ENCODE measurements at regions not wholly inside any gene's neighbourhood (a gene's known extent, or its start where the extent isn't known, plus 50 kb on each side); places are given as distances from the start of the nearest gene placed in this dataset.
A peak's percentile ranks its signal among the peaks of the same experiment; 100 is the strongest.
"Not testable (repeated sequence)": the region's sequence is repeated elsewhere in the genome, so short reads cannot be mapped to it uniquely, and the experiment has no call there.

GRCh38 chr5:154618696-154619095 is 136.5 kb upstream of the LARP1 start:
- no peak for DNase-seq

- no peak for DNase-seq
Measured at GRCh38 chr5:154614595-154614994, 136.6 kb upstream of the HAND1 start.

- no peak for DNase-seq
Measured at GRCh38 chr5:154614125-154614524, 136.1 kb upstream of the HAND1 start.

- DNase-seq, result no peak
Measured at GRCh38 chr5:154612666-154613065, 134.6 kb upstream of the HAND1 start.

GRCh38 chr5:154611341-154611767 is 133.3 kb upstream of the HAND1 start:
- DNase-seq, result peak; percentile 35

GRCh38 chr5:154610321-154611154 is 132.5 kb upstream of the HAND1 start:
- peak; percentile 92 for DNase-seq

- no peak for DNase-seq
Measured at GRCh38 chr5:154609251-154609650, 131.2 kb upstream of the HAND1 start.

GRCh38 chr5:154608531-154609011 is 130.5 kb upstream of the HAND1 start:
- DNase-seq, result no peak

- DNase-seq, result no peak
Measured at GRCh38 chr5:154607746-154608145, 129.7 kb upstream of the HAND1 start.

GRCh38 chr5:154606246-154606645 is 128.2 kb upstream of the HAND1 start:
- DNase-seq, result no peak

GRCh38 chr5:154603953-154604679 is 126.1 kb upstream of the HAND1 start:
- DNase-seq, result peak; percentile 52

- no peak for DNase-seq
Measured at GRCh38 chr5:154603485-154603884, 125.5 kb upstream of the HAND1 start.

- DNase-seq, result no peak
Measured at GRCh38 chr5:154603011-154603410, 125.0 kb upstream of the HAND1 start.

- no peak for DNase-seq
Measured at GRCh38 chr5:154601014-154601413, 123.0 kb upstream of the HAND1 start.

GRCh38 chr5:154598021-154598420 is 120.0 kb upstream of the HAND1 start:
- no peak for DNase-seq

GRCh38 chr5:154596844-154597243 is 118.8 kb upstream of the HAND1 start:
- DNase-seq, result not testable (repeated sequence)

- DNase-seq, result no peak
Measured at GRCh38 chr5:154595662-154596061, 117.6 kb upstream of the HAND1 start.

- DNase-seq, result no peak
Measured at GRCh38 chr5:154593796-154594195, 115.8 kb upstream of the HAND1 start.

- peak; percentile 12 for DNase-seq
Measured at GRCh38 chr5:154593071-154593470, 115.0 kb upstream of the HAND1 start.

- peak; percentile 38 for DNase-seq
Measured at GRCh38 chr5:154590093-154590724, 112.2 kb upstream of the HAND1 start.

GRCh38 chr5:154589511-154589910 is 111.5 kb upstream of the HAND1 start:
- no peak for DNase-seq

- not testable (repeated sequence) for DNase-seq
Measured at GRCh38 chr5:154588833-154589425, 110.9 kb upstream of the HAND1 start.
